A549 (cell line): ENCODE measurements at regions not wholly inside any gene's neighbourhood (a gene's known extent, or its start where the extent isn't known, plus 50 kb on each side); places are given as distances from the start of the nearest gene placed in this dataset.

Experiments used
- ATAC-seq, 2 experiments: fragments of 200-7000 bp in 1 of 2; fragments of >200 bp in 1 of 2; cut with Nextera tagmentation in 1 of 2; cut with Tn5 transposase in 1 of 2; 3 replicates each; pipeline versions ENCODE4 v1.8.0 to v1.9.1; 2018 to 2020; ENCODE audit warnings: mild to moderate bottlenecking in 1 of 2, moderate library complexity in 1 of 2
- CTCF ChIA-PET: fragments of 300-600 bp; sonication (Branson Sonifier 250); formaldehyde crosslinking; extraction: SDS; loops from one replicate; lab custom pipeline; 2021; ENCODE audit warnings: antibody characterized with exemption, inconsistent platforms; lab: Yijun Ruan, JAX
- POLR2A ChIA-PET: fragments of 350-600 bp; formaldehyde crosslinking; extraction: SDS; loops from one replicate; lab custom pipeline; 2021; ENCODE audit warnings: antibody characterized with exemption, inconsistent platforms; lab: Yijun Ruan, JAX
- DNase-seq, 2 experiments: peaks; one replicate each; pipeline versions ENCODE4 v3.0.0 to v3.0.0-alpha.2; 2011 to 2016; ENCODE audit warnings: low read depth in 1 of 2, low spot score in 1 of 2
- FAIRE-seq: peaks from 2 replicates; lab custom pipeline; 2011; peaks lifted over from hg19 to GRCh38; lab: Jason Lieb, UNC
- H3K27ac ChIP-seq, 2 experiments: fragments of >200 bp; sonication (Bioruptor Twin); formaldehyde crosslinking; 3 replicates each; pipeline ENCODE4 v1.5.1; 2016 to 2017
- H3K4me1 ChIP-seq: fragments of >200 bp; sonication (Bioruptor Twin); formaldehyde crosslinking; 3 replicates; pipeline ENCODE4 v1.6.1; 2016
- H3K4me2 ChIP-seq: fragments of >200 bp; sonication (Bioruptor Twin); formaldehyde crosslinking; 3 replicates; pipeline ENCODE4 v1.6.1; 2016
- H3K4me3 ChIP-seq: fragments of >200 bp; sonication (Bioruptor Twin); formaldehyde crosslinking; 3 replicates; pipeline ENCODE4 v1.5.1; 2016
- H3K9me3 ChIP-seq: fragments of >200 bp; sonication (Bioruptor Twin); formaldehyde crosslinking; 3 replicates; pipeline ENCODE4 v1.6.1; 2016
- CBX2 ChIP-seq: fragments of 200-600 bp; sonication (generic); IDR thresholded peaks from 2 replicates; pipeline ENCODE4 v1.6.1; 2016; ENCODE audit warnings: low read depth, mild to moderate bottlenecking, borderline replicate concordance
- CEBPB ChIP-seq, 2 experiments: fragments of >200 bp in 1 of 2; sonication (Bioruptor Twin) in 1 of 2; formaldehyde crosslinking in 1 of 2; IDR thresholded peaks; 2 replicates each; pipeline ENCODE4 v1.6.1; 2012 to 2016
- CHD4 ChIP-seq: fragments of 200-600 bp; sonication (generic); IDR thresholded peaks from 2 replicates; pipeline ENCODE4 v1.6.1; 2016; ENCODE audit warnings: antibody characterized with exemption, mild to moderate bottlenecking, borderline replicate concordance
- ELK1 ChIP-seq: fragments of 150-350 bp; IDR thresholded peaks from 2 replicates; pipeline ENCODE4 v1.6.1; 2014; ENCODE audit warnings: low read depth, mild to moderate bottlenecking, low read length
- ESRRA ChIP-seq: fragments of 150-350 bp; IDR thresholded peaks from 2 replicates; pipeline ENCODE4 v1.6.1; 2014; ENCODE audit warnings: mild to moderate bottlenecking, low read length, borderline replicate concordance
- FOSB ChIP-seq: fragments of 250-450 bp; sonication (Bioruptor Pico); IDR thresholded peaks from 2 replicates; pipeline ENCODE4 v1.5.0; 2020; ENCODE audit warnings: mild to moderate bottlenecking, moderate library complexity
- FOSL2 ChIP-seq, 2 experiments: fragments of 450-650 bp in 1 of 2; fragments of >200 bp in 1 of 2; sonication (Bioruptor Twin) in 1 of 2; formaldehyde crosslinking; IDR thresholded peaks; 2 replicates each; pipeline versions ENCODE4 v1.5.0 to v1.6.1; 2016 to 2020; ENCODE audit warnings: mild to moderate bottlenecking in 1 of 2, moderate library complexity in 1 of 2
- FOXS1 ChIP-seq: fragments of 250-450 bp; sonication (Bioruptor Pico); IDR thresholded peaks from 2 replicates; pipeline ENCODE4 v1.5.0; 2020; ENCODE audit warnings: mild to moderate bottlenecking, moderate library complexity
- GATA3 ChIP-seq: IDR thresholded peaks from 2 replicates; pipeline ENCODE4 v1.6.1; 2012; ENCODE audit warnings: borderline replicate concordance
- HDAC2 ChIP-seq: fragments of 200-600 bp; sonication (generic); IDR thresholded peaks from 2 replicates; pipeline ENCODE4 v1.6.1; 2016
- HEYL ChIP-seq: fragments of 250-450 bp; sonication (Bioruptor Pico); IDR thresholded peaks from 2 replicates; pipeline ENCODE4 v1.8.0; 2021; ENCODE audit warnings: mild to moderate bottlenecking, moderate library complexity
- HOXB13 ChIP-seq: fragments of 250-450 bp; sonication (Bioruptor Pico); IDR thresholded peaks from 2 replicates; pipeline ENCODE4 v1.5.0; 2020; ENCODE audit warnings: low read depth, mild to moderate bottlenecking, moderate library complexity
- JUN ChIP-seq, 2 experiments: fragments of >200 bp; sonication (Bioruptor Twin); formaldehyde crosslinking; IDR thresholded peaks; 2 replicates in 1 of 2; 3 replicates in 1 of 2; pipeline ENCODE4 v1.6.1; 2016 to 2017
- MAFK ChIP-seq: fragments of 450-650 bp; IDR thresholded peaks from 2 replicates; pipeline ENCODE4 v1.6.1; 2014; ENCODE audit not compliant: partially characterized antibody
- MAZ ChIP-seq: fragments of 150-350 bp; IDR thresholded peaks from 2 replicates; pipeline ENCODE4 v1.6.1; 2014; ENCODE audit warnings: antibody characterized with exemption, low read depth, low read length, borderline replicate concordance
- NR3C1 ChIP-seq: fragments of >200 bp; sonication (Bioruptor Twin); formaldehyde crosslinking; IDR thresholded peaks from 3 replicates; pipeline ENCODE4 v1.6.1; 2017
- POLR2AphosphoS2 ChIP-seq: conservative IDR thresholded peaks from 2 replicates; pipeline ENCODE4 v1.6.1; 2012; ENCODE audit warnings: low read length, improper control_type of control experiment, inconsistent platforms
- RNF2 ChIP-seq: fragments of 200-600 bp; sonication (generic); IDR thresholded peaks from 2 replicates; pipeline ENCODE4 v1.6.1; 2016; ENCODE audit warnings: low read depth, mild to moderate bottlenecking, antibody characterized with exemption, moderate library complexity, borderline replicate concordance
- SREBF2 ChIP-seq: fragments of 450-650 bp; IDR thresholded peaks from 2 replicates; pipeline ENCODE4 v1.6.1; 2014; ENCODE audit warnings: mild to moderate bottlenecking, moderate library complexity
- USF2 ChIP-seq: fragments of 450-650 bp; IDR thresholded peaks from 2 replicates; pipeline ENCODE4 v1.6.1; 2014; ENCODE audit warnings: antibody characterized with exemption
- ZNF302 ChIP-seq: fragments of 250-450 bp; sonication (Bioruptor Pico); IDR thresholded peaks from 2 replicates; pipeline ENCODE4 v1.9.0; 2021; ENCODE audit warnings: inconsistent platforms, mild to moderate bottlenecking, moderate library complexity
- WGBS: methylation state at CpG from one replicate; pipeline ENCODE4 v1.1.6; 2017; ENCODE audit errors: missing lambda C conversion rate; 5-methylcytosine and 5-hydroxymethylcytosine counted together

- no peak overlapping the region for H3K4me3 ChIP-seq
- POLR2A ChIA-PET: no interaction called here
- FAIRE-seq (no peak), ATAC-seq (no peak; a peak in 1 of 6 replicates), DNase-seq (peak in 1 of 2 experiments; percentile 30)
- CTCF ChIA-PET: interaction anchor here (1.4 kb wide), 1 partner anchor 17 kb away, joined by 4 read pairs; no protein-coding TSS in a partner anchor
- no peak overlapping the region for H3K4me2 ChIP-seq
- no peaks in the 10 kb centered on the region for H3K9me3 ChIP-seq
- 59% methylated on average over 6 of the region's 6 CpGs for WGBS
- TF ChIP-seq FOXS1 (CRISPR knock-in tag) (no peak), MAFK (no peak), GATA3 (no peak), HDAC2 (no peak), CBX2 (no peak), ZNF302 (no peak), HEYL (CRISPR knock-in tag) (no peak), MAZ (no peak), ELK1 (no peak), NR3C1 (no peak), POLR2AphosphoS2 (no peak), SREBF2 (no peak), RNF2 (no peak), FOSL2 (IDR thresholded peaks at IDR 0.05) (no peak), FOSL2 (CRISPR knock-in tag; IDR thresholded peaks at IDR 0.05) (no peak), JUN (IDR thresholded peaks at IDR 0.05) (no peak), CEBPB (IDR thresholded peaks at IDR 0.05) (no peak), HOXB13 (no peak), FOSB (CRISPR knock-in tag) (no peak), ESRRA (no peak), CHD4 (no peak)
- H3K4me1 ChIP-seq: peaks cover 14% of the 10 kb centered on the region
- H3K27ac ChIP-seq: no peak overlapping the region
Measured at GRCh38 chr12:67433385-67434175, 164.4 kb downstream of the CAND1 start.

- ATAC-seq (peak; percentile 74 to 81), FAIRE-seq (no peak), DNase-seq (peak; percentile 18 to 66)
- CTCF ChIA-PET: interaction anchor here (1.0 to 2.3 kb wide), 5 partner anchors 10 to 508 kb away, joined by 3 to 7 read pairs (median 4); no protein-coding TSS in a partner anchor
- Histone ChIP-seq H3K4me1 (peaks cover 14% of the 10 kb centered on the region), H3K27ac (no peak overlapping the region), H3K4me3 (no peak overlapping the region), H3K9me3 (no peaks in the 10 kb centered on the region), H3K4me2 (peak overlapping the region; percentile 43)
- POLR2A ChIA-PET: interaction anchor here (0.7 to 1.3 kb wide), 3 partner anchors 166 to 509 kb away, joined by 3 to 5 read pairs (median 3); partner anchors contain the start of genes CAND1 and DYRK2
- no peak for TF ChIP-seq USF2
- peak in 1 of 2 experiments; percentile 34; a peak in 1 of 4 replicates for TF ChIP-seq CEBPB (IDR thresholded peaks at IDR 0.05)
- peak; percentile 31; the same call in 1 of the 2 replicates for TF ChIP-seq FOSL2 (IDR thresholded peaks at IDR 0.05)
- TF ChIP-seq FOSL2 (CRISPR knock-in tag; IDR thresholded peaks at IDR 0.05): peak; percentile 24; the same call in 1 of the 2 replicates
- WGBS: 38% methylated on average over 3 of the region's 3 CpGs
Measured at GRCh38 chr12:67434671-67435370, 165.7 kb downstream of the CAND1 start.
